NCI-H446 treated with DMSO at 0.1 percent for 48 hours (cell line): ENCODE measurements at regions not wholly inside any gene's neighbourhood (a gene's known extent, or its start where the extent isn't known, plus 50 kb on each side); places are given as distances from the start of the nearest gene placed in this dataset.

Source experiments
- DNase-seq: peaks from one replicate; lab custom pipeline; 2025; lab: John Stamatoyannopoulos, UW

DNA sequence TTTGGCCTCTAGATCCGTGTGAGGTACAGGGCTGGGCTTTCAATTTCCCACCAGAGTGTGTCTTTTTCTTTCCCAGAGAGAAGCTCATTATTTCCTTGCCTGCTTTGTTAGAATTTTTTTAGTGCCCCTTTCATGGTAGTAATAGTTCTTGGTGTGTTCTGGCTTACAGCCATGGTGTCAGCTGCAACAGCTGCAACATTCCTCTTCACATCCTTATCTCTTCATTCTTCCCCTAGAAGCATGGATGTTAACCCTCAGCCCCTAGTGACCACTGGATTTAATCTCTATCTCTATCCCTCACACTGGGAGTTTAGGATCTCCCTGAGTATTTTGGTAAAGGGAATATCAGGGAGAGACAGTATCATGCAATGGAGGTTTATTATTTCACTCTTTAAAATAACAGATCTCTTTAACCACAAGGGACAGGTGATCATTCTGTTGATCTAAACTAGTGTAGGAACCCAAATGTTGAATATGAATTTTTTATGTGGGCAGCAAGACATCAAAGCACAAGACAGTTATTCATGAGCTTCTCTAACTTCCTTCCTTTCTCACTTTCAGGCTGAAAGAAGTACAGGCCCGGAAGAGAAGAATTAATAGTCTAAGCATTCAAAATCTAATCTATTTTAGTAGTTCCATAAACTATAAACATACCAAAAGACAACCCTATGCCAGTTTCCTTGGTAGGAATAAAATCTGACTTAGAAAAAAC lies 160.2 kb downstream of the FAM170A start:
- no peak for DNase-seq

DNA sequence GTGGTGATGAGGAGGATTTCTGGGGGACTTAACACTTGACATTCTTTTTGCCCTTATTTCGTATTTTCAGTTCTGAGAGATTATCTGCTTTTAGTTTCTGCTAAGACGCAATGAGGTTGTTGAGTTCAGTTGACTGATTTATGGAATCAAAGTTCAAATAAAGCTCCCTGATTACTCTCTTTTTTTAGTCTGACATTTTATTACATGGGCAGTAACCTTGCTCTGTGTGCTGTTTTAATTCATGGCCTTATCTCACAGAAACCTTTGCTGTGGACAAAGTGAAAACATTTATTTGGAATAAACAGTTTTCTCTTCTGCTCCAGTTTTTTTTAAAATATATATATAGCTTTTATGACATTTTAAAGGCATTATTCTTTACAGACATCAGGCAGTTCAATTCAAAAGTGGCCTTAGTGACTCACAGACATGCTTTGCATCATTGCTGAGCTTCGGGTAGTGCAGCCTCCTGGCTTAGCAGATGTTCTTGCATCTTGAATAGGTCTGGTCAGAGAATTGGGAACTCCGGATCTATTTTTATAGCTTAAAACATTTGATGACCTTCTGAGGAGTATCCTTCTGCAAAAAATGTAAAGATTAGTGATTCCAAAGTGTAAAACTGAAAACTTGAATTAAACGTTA lies 162.9 kb downstream of the FAM170A start:
- no peak for DNase-seq

DNA sequence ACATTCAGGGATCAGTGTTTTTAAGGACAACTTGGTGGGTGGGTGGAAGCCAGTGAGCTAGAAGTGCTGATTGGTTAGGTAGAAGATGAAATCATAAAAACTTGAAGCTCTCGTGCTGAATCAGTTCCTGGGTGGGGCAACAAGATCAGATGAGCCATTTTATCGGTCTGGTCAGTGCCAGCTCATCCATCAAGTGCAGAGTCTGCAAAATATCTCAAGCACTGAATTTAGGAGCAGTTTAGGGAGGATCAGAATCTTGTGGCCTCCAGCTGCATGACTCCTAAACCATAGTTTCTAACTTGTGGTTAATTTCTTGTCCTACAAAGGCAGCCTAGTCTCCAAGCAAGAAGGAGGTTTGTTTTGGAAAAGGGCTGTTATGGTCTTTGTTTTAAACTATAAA lies 166.4 kb downstream of the FAM170A start:
- DNase-seq = no peak

DNA sequence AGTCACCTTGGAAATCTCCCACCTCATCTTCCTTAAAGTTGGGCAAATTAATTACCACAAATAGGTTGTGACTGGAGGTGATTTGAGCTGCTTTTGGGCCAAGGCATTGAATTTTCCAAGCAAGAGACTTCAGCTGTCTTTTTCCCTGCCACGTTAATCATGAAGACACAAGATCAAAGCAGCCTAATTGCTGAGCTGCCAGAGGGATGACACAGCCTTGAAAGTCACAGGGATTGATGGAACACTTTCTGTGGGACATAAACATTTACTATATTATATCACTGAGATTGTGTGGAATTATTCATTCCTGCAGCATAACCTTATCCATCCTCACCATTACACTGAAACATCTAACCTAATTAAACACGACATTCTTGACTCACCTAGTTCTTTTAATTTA lies 172.2 kb downstream of the FAM170A start:
- no peak for DNase-seq

DNA sequence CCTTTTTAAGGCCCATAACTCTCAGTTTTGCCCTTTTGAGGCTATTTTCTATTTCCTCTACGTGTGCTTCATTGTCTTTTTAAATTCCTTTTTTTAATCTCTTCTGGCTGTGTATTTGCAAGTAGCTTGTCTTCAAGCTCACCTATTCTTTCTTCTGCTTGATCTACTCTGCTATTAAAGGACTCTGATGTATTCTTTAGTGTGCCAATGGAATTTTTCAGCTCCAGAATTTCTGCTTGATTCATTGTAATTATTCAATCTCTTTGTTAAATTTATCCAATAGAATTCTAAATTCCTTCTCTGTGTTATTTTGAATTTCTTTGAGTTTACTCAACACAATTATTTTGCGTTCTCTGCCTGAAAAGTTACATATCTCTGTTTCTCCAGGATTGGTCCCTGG lies 178.7 kb downstream of the FAM170A start:
- DNase-seq = no peak

DNA sequence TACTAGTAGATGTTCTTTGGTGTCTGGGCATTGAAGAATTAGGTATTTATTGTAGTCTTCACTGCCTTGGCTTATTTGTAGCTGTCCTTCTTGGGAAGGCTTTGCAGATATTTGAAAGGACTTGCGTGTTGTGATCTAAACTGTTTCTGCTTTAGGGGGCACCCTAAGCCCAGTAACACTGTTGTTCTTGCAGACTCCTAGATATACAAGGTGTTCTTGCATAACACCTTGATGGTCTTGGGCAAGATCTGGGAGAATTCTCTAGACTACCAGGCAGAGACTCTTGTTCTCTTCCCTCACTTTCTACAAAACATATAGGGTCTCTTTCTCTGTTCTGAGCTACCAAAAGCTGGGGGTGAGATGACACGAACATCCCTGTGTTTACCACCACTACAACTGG lies 179.1 kb downstream of the FAM170A start:
- DNase-seq = no peak

DNA sequence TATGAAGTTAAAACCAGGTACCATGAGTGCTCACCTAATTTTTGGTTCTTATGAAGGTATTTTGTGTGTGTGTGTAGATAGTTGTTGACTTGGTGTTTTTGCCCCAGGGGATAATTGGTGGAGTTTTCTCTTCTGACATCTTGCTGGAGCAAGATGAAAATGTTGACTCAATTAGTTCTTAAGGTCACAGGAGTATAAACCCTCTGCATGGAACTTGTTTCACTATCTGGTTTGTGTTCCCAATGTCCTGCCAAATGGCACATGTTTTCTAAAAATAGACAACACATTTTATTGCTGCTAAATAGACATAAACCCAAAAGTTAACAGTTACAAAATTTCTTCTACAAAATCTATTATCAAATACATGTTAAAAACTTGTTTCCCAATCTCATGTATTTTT lies 180.9 kb downstream of the FAM170A start:
- no peak for DNase-seq

DNA sequence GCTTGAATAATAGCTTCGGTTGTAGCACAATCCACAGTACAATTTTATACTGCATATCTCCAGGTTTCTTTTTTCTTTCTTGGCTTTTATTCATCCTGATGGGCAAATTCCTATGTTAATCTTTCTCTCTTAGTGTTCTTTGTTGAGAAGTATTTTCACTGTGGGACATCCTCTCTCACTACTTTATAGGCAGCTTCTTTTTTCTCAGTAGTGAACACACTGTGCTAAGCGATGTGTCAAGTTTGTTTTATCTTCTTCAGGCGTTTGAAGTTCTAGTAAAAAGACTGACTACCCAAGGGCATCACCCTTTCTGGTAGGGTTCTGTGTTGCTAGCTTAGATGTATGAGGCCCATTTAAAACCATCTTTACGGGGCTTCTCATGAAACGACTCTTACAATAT lies 182.1 kb downstream of the FAM170A start:
- no peak for DNase-seq

DNA sequence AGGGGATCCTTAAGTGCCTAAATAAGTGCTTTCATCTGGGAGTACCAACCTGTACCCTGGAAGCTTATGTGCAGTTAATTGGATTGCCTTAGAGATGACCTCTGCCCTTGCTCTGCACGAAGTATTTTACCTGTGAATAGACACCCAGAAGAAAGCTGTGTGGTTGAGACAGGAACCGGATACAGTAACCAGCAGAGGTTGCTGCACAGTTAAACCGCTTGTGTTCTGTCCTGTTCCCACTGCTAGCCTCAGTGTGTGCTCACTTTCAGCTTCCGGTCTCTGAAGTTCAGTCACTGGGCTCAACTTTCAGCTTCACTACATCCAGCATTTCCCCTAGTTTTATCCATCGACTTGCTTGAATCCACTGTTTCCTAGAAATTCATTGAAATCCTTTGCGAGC lies 185.3 kb downstream of the FAM170A start:
- DNase-seq = no peak

DNA sequence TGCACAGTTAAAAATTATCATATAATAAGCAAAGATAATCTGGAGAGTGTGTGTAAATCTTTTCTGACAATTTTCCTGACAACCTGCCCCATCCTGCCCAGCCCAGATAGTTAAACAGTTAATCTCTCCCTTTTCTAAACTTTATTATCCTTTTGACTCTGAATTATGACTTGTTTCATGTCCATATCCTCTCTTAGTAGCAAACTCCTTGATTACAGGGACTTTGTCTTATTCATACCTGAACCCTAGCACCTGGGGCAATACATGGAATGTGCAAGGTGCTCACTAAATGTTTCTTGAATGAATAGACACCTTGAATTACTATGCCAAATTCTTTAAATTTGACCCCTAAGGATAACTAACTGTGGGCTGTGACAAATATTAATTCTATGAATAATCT lies 186.7 kb downstream of the FAM170A start:
- DNase-seq = no peak

DNA sequence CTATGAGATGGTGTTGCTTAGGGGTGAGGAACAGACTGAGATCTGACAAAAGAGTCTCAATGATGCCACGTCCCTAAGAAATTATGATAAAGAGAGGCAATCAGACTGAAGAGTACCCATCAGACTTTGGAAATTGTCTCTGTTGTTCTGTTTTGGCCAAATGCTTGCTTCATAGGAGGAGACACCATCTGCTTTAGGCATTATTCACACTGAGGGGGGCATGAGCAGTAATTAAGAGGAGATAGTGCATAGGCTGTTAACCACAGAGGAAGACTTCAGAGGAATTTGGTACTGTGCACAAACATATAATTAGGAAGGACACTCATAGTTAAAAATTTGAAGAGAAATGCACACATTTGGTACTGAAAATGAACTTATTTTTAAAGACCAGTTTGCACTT lies 190.7 kb downstream of the FAM170A start:
- DNase-seq = no peak

DNA sequence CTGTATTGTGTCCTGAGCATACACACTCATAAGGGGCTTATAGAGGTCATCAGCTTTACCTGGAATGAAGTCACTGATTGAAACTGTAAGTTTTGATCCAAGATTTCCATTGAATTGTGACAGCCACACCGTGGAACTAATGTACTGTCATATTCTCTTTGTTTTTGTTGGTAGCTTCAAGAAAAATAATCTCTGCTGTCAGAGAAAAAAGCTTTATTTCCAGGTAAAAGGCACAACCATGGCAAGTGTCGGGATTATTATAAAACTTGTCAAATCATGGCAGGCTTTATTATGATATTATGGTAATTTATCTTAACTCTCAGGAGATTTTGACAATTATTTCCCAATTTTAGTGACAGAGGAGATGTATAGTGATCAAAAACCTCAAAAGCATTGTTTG lies 191.2 kb downstream of the FAM170A start:
- no peak for DNase-seq

DNA sequence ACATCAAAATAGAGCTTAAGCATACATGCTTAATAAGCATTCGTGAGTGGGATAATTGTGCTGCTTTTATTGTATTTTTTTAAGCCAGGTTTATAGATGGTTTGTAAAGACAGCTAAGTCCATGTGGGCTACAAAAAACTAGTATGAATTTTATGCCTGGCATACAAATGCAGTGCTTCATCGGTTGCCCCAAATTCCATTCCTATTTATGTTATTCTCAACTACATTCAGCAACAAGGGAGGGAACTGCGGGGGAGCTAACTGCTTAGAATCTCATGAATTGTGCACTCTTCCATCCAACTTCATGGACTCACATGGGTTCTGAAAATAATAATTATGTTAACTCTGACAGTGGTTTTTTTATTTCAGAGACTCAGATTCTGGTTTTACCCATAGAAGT lies 199.2 kb downstream of the FAM170A start:
- no peak for DNase-seq

DNA sequence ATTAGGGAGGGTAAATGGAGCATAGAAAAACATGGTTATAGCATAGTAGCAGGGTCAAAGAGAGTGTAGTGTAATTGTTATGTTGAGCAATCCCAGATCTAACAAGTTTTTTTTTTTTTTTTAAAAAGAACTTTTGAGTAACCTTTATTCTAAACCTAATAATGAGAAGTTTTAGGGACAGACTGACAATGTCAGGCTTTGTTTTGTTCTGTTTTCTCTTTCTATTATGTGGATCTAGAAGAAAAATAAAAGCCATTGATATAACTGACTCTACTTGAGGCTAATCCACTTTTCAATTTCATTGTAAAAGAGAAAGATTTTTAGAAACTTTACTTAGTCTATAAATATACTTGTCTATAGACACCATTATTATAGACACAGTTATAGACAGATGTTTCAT lies 200.0 kb downstream of the FAM170A start:
- no peak for DNase-seq

DNA sequence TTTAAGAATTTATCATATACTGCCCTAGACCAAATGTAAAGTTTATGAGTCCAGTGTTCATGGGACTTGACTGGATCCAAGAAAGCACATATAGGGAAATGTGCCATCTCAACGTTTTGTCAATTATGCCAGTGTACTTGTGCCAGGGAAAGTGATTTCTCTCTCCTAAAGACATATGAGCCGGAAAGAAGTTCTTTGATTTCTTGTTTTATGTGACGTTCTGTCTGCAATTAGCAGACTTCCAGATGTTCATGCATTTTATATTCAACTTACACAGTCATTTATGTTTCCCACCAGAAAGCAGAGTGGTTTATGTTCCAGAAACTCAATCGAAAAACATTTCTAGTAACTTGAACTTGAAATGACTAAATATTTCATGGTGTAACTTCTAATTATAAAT lies 203.8 kb downstream of the FAM170A start:
- DNase-seq = no peak

DNA sequence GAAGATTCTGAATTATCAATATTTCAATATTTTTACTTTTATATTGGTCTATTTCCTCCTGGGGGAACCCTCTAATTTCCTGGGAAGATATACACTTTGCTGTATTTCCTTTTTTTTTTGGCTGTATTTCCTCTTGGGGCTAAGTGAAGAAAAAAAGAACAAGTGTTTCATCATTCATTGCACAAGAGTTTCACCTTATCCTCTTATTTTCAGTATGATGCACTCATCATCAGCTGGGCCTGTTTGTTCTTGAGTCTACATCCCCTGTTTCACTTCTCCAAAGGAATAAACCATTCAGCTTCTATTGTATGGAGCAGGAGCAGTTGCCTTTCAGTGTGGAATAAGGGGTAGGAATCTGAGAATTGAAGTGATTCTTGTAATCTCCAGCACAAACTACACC lies 210.8 kb downstream of the FAM170A start:
- no peak for DNase-seq

DNA sequence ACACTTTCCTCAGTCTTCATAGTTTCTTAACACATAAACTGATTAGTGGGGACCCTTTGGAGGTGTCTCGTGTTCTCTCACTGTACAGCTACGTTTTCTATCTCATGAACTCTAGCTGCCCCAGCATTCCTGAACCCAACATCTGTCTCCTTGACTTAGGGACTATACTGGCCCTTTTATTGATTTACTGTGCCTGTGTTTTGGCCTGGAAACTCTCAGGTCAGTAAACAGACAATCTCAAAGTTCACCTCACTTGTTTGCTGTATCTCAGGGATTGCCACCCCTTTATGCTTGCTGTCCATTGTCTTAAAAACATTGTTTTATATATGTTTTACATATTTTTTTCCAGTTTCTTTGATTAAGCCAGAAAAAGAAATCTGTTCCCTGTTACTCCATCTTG lies 222.8 kb downstream of the FAM170A start:
- DNase-seq = no peak

DNA sequence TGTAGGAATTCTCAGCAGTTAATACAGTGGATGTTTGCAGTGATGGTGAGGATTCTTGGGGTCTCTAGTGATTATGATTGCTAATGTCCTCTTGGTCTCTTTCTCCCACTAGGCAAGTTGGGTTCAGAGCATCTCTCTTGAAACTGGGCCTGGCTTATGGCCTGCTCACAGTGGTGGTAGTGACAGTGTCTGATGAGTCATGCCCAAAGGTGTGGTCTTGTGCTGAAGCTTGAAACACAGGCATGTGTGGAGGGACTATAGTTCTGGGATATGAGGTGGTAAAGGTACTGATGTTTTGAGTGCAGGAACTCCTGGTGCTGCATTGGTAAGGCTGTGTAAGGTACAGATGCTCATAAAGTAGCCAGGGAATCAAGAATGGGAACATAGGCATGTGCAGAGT lies 231.1 kb downstream of the FAM170A start:
- no peak for DNase-seq

DNA sequence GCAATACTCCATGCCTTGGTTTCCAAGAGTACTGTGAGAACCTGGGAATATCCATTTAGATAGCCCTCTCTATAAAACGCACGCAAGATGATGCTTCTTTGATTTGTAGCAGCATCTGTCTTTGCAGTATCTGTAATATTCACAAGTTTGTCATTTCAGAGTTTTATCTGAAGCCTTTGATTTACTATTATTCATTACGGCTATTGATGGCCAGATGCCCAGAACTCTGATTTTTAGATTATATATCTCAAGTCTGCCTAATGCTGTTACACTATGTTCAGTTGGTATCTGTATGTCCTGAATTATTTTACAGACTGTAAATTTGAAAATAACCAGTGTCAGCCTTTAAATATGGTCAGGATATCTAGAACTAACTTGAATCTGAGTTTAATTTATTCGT lies 233.3 kb downstream of the FAM170A start:
- no peak for DNase-seq

DNA sequence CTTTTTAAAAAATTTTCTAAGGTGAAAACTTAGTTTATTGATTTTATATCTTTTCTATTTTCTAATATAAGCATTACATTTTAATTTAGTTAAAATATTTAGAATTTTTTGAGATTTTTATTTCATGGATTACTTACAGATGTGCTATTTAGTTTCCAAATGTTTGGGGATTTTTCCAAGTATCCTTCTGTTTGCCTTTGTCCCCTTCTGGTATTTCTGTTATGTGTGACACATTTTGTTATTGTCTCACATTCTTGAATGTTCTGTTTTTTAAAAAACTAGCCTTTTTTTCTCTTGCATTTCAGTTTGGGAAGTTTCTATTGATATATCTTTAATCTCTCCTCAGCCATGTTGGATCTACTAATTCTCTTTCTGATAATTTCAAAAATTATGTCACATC lies 234.9 kb downstream of the FAM170A start:
- DNase-seq = no peak

DNA sequence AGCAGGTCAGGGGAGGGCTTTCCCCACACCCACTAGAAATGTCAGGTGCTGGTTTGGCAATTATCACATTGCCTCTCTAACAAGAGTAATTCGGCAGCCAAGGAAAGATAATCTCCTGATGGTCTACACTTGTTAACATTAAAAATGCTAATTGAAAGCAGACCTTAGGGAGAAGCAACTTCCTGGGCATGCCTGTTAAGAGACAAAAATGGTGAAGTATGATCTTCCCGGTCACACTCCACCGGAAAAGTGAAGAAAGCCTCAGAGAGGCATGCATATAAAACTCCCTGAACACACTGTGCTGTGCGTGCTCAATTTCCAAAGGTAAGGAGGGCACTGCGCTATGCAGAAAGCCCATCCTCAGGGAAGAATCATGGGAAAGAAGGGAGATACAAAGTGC lies 244.3 kb downstream of the FAM170A start:
- no peak for DNase-seq

DNA sequence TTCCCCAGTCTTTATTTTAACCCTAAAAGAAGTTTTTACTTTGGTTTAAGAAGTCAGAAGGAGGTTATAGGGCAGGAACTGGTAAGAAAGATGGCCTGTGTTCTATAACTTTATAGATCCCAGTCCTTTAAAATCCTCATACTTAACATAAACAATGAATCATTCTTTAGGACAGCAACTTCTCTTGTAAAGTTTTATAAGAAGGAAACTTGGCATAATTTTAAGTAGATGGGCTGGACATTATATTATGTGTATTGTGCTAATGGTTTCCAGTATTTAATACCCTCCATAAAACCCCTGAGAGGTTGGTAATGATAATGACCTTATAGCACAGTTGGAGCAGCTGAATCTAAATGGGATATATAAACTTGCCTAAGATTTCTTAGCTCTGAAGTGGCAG lies 247.2 kb downstream of the FAM170A start:
- DNase-seq = no peak

DNA sequence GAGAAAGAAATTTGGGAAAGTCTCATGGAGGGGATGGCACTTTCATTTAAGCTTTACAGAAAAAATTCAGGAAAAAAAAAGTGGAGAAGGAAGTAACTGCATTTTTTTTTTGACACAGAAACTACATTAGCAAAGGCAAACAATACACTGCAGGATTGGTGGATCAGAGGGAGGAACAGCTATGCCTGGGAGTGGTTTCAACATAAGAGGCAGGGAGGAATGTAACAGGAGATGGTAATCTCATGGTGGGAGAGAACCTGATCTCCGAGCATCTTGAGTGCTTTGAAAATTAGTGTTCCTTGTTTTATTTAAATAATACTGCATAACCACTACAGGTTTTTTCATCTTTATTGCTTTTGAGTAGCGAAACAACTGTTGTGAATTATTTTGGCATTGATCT lies 249.4 kb downstream of the FAM170A start:
- DNase-seq = no peak

DNA sequence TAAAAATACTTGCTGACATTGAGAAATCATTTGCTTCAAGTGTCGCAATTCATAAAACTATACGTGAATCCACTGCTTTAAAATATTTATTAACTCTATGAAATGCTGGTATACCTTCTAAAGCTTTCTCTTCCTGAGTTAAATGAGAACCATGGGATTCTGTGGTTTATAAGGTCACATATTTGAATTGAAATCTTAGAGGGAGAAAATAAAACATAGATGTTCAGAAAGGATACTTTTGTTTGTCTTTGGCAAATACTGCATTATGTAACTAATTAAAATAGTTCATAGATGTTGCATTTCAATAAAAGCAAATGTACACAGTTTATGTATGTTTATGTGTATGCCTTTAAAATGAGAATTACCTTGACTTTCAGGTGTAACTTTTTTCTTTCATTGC lies 250.1 kb downstream of the FAM170A start:
- DNase-seq = no peak
